Left ventricle myocardium inferior (tissue), 1 donor: ENCODE measurements at regions not wholly inside any gene's neighbourhood (a gene's known extent, or its start where the extent isn't known, plus 50 kb on each side); places are given as distances from the start of the nearest gene placed in this dataset.
"Not testable (repeated sequence)": the region's sequence is repeated elsewhere in the genome, so short reads cannot be mapped to it uniquely, and the experiment has no call there.

Source experiments
- DNase-seq: peaks from one replicate; pipeline ENCODE4 v3.0.0-alpha.2; 2020
- H3K27ac ChIP-seq: fragments of 200-600 bp; replicated peaks from 2 replicates; pipeline ENCODE4 v1.8.0; 2021
- H3K27me3 ChIP-seq: fragments of 200-600 bp; 2 replicates; pipeline ENCODE4 v1.8.0; 2021; ENCODE audit warnings: low read depth
- H3K36me3 ChIP-seq: fragments of 200-600 bp; 2 replicates; pipeline ENCODE4 v1.8.0; 2021
- H3K4me1 ChIP-seq: fragments of 200-600 bp; 2 replicates; pipeline ENCODE4 v1.8.0; 2021
- H3K4me3 ChIP-seq: fragments of 200-600 bp; 2 replicates; pipeline ENCODE4 v1.8.0; 2021; ENCODE audit warnings: mild to moderate bottlenecking, moderate library complexity
- H3K9me3 ChIP-seq: fragments of 200-600 bp; replicated peaks from 2 replicates; pipeline ENCODE4 v1.8.0; 2021
- intact Hi-C: fragments of 100-400 bp; cut with micrococcal nuclease; formaldehyde crosslinking; loops from one replicate; pipeline ENCODE4 v1.11.0; 2022
- TF ChIP-seq, protein P1 (sequence below): fragments of 200-600 bp; IDR thresholded peaks from 2 replicates; pipeline ENCODE4 v1.8.0; 2021; ENCODE audit warnings: antibody characterized with exemption, mild to moderate bottlenecking, borderline replicate concordance
- donor health status: DM: no; HTN: yes; CAD: no; lungs with severe emphysema.

GRCh38 chr18:60898111-60898510 lies 435.1 kb upstream of the CDH20 start:
- Histone ChIP-seq H3K27ac (no peak overlapping the region), H3K4me1 (no peaks in the 10 kb centered on the region), H3K9me3 (no peaks in the 10 kb centered on the region), H3K4me3 (no peak overlapping the region), H3K27me3 (no peaks in the 10 kb centered on the region), H3K36me3 (no peaks in the 10 kb centered on the region)
- DNase-seq, result no peak
- TF ChIP-seq, protein P1, sequence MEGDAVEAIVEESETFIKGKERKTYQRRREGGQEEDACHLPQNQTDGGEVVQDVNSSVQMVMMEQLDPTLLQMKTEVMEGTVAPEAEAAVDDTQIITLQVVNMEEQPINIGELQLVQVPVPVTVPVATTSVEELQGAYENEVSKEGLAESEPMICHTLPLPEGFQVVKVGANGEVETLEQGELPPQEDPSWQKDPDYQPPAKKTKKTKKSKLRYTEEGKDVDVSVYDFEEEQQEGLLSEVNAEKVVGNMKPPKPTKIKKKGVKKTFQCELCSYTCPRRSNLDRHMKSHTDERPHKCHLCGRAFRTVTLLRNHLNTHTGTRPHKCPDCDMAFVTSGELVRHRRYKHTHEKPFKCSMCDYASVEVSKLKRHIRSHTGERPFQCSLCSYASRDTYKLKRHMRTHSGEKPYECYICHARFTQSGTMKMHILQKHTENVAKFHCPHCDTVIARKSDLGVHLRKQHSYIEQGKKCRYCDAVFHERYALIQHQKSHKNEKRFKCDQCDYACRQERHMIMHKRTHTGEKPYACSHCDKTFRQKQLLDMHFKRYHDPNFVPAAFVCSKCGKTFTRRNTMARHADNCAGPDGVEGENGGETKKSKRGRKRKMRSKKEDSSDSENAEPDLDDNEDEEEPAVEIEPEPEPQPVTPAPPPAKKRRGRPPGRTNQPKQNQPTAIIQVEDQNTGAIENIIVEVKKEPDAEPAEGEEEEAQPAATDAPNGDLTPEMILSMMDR, result no peak
- intact Hi-C loops, result no loop called here

- H3K27ac ChIP-seq, result no peak overlapping the region
- TF ChIP-seq, protein P1, result no peak
- intact Hi-C loops, result no loop called here
- H3K4me1 ChIP-seq, result peaks cover 3% of the 10 kb centered on the region
- no peaks in the 10 kb centered on the region for H3K36me3 ChIP-seq
- H3K27me3 ChIP-seq, result no peaks in the 10 kb centered on the region
- DNase-seq, result no peak
- no peaks in the 10 kb centered on the region for H3K9me3 ChIP-seq
- H3K4me3 ChIP-seq, result no peak overlapping the region
Measured at GRCh38 chr18:60905699-60906098, 427.5 kb upstream of the CDH20 start.

DNA sequence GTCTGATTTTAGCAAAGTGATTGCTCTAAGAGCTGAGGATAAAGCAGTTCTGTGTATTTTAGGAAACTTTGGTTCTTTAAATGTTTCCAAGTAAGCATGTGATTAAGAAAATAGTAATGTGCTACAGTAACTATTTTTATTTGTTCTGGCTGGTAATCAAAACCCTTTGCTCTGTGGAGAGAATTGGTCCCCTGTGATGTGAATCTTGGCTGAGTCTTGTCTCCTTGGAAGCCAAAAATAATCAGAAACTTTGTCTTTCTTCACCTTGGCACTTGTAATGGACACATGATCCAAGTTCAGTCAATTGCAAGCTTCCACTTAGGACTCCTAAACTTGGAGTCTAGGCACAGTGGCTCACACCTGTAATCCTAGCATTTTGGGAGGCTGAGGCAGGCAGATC lies 422.7 kb upstream of the CDH20 start:
- TF ChIP-seq, protein P1, result no peak
- H3K4me3 ChIP-seq, result no peak overlapping the region

DNA sequence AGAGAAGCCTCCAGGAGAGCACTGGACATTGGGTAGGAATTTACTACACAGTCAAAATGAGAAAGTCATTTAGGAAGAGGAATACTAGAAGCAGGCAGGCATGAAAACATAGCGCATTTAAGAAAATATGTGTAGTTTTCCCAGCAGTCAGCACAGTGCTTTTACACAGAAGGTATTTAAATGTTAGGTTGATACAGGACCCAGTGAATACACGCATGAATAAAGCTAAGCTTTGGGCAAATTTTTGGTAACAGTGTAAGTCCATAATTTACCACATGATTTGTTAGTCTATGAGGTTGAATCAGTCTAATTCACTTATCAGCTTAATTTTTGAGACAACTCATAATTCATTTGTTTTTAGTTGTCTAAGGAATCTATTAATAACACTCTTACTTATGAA lies 421.7 kb upstream of the CDH20 start:
- no peak for DNase-seq
- Histone ChIP-seq H3K27ac (no peak overlapping the region), H3K27me3 (no peaks in the 10 kb centered on the region), H3K4me1 (peaks cover 3% of the 10 kb centered on the region), H3K36me3 (no peaks in the 10 kb centered on the region), H3K4me3 (no peak overlapping the region), H3K9me3 (no peaks in the 10 kb centered on the region)
- intact Hi-C loops, result no loop called here
- TF ChIP-seq, protein P1, result no peak

More for the DNA sequence above, 422.7 kb upstream of the CDH20 start:
- Histone ChIP-seq H3K27ac (no peak overlapping the region), H3K4me1 (peaks cover 3% of the 10 kb centered on the region), H3K27me3 (no peaks in the 10 kb centered on the region), H3K36me3 (no peaks in the 10 kb centered on the region), H3K9me3 (no peaks in the 10 kb centered on the region)
- intact Hi-C loops, result no loop called here
- DNase-seq, result no peak

DNA sequence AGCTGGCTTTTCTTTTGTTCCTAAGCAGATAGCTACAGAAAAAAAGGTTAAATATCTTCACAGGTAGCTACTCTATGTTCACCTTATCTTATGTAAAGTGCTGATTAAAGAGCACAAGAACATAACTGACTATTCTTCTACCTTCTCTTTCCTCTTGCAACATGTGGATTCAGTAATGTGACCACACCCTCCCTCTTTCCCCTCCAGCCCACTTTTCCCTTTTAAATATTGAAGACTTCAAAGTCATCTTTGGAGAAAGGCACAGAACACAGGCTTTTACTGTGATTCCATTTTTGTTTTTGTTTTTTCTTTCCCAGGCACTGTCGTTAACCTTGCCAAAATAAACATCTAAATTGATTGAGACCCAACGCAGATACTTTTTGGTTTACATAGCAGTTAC lies 418.1 kb upstream of the CDH20 start:
- no peaks in the 10 kb centered on the region for H3K27me3 ChIP-seq
- no peaks in the 10 kb centered on the region for H3K9me3 ChIP-seq
- peaks cover 3% of the 10 kb centered on the region for H3K4me1 ChIP-seq
- no peaks in the 10 kb centered on the region for H3K36me3 ChIP-seq
- TF ChIP-seq, protein P1, result no peak
- H3K27ac ChIP-seq, result no peak overlapping the region
- DNase-seq, result no peak
- intact Hi-C loops, result no loop called here
- no peak overlapping the region for H3K4me3 ChIP-seq

- H3K4me3 ChIP-seq, intact Hi-C loops: not testable (repeated sequence)
Measured at GRCh38 chr18:60918862-60919261, 414.4 kb upstream of the CDH20 start.

More at GRCh38 chr18:60918862-60919261, 414.4 kb upstream of the CDH20 start:
- H3K36me3 ChIP-seq, H3K27ac ChIP-seq, H3K27me3 ChIP-seq, DNase-seq, H3K9me3 ChIP-seq, H3K4me1 ChIP-seq: not testable (repeated sequence)
